ENCODE measurements at regions not wholly inside any gene's neighbourhood (a gene's known extent, or its start where the extent isn't known, plus 50 kb on each side); places are given as distances from the start of the nearest gene placed in this dataset.
A peak's percentile ranks its signal among the peaks of the same experiment; 100 is the strongest.

DNA sequence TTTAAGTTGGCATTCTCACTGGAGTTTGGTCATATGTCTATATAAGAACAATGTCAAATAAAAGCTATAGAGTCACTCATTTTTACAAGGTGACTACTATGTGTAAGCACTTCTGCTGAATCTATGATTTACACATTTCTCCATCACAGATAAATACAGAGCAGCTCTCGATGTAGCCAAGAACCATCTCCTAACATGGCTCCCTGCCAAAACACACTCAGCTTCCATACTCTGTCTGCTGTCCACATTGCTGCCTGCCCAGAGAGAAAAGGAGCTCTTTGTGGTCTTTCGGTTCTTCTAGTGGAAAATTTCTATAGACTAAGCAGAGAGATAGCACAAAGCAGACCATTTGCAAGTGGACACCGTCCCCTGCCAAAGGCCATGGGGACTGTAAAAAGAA, 190.9 kb upstream of the KLF12 start:
- no peak for DNase-seq

GRCh38 chr13:74324338-74324737, 190.1 kb upstream of the KLF12 start:
- no peak for DNase-seq

DNA sequence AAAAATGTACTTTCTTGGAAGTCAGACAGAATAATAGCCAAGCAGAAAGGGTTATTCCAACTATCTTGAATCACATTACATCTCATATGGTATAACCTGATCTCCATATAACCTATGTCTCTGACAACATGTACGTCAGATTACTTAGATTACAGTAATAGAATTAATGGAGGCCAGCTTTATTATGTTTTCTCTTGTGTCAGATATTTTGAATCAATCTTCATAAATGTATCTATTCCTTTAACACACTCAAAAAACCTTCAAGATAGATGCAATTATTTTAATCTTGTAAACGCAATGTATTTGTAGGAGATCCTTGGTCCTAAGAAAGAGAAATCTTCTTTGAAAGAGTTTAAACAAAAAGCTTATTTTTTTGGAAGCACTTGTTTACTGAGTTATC, 188.4 kb upstream of the KLF12 start:
- no peak for DNase-seq

DNA sequence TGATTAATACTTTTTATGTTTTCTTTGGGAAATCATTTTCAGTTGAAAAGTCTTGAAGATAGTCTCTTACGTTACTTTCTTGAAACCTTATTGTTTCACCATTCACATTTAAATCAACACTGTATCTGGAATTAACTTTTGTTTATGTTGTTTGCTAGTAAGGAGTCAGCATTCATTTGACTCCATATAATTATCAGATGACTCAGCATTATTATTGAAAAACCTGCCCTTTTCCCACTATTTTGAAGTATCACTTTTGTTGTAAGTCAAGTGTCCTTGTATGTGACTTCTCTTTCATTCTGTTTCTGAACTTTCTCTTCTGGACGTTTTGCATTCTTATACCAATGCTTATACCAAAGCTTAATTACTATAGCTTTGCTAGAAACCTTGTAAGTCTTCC, 186.1 kb upstream of the KLF12 start:
- no peak for DNase-seq

DNA sequence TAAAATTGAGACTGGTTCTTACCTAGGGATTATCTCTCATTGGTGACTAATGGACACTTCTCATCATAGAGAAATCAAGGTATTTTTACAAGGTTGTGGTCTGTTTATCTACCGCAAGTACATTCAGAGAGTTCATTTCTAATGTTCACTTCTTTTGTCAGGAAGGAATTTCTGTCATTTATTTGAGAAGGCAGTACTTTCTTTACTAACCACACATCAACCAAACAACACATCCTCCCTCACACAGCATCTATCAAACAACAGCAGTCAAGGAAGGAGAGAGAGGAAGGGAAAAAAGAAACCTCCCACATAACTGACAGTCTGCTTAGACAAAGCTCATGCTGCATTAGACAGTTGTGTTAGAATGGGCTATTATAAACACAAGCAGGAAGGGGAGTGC, 182.3 kb upstream of the KLF12 start:
- DNase-seq, result no peak

DNA sequence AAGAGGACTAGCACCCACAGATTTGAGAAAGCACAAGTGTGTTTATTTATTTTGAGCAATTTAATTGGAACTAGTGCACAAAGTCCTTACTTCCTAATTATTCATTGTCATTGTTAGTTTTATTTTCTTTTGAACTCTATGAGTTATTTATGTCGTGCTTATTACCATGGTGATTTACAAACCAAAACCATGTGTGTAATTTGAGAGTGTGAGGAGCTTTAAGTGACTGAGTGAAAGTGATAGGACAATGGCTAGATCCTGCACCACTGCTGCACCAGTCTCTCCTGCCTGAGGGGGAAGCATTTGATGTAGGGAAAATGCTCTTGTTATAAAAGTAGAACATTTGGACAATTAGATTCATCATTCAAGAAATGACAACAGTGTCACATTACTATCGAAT, 172.3 kb upstream of the KLF12 start:
- DNase-seq, result no peak

DNA sequence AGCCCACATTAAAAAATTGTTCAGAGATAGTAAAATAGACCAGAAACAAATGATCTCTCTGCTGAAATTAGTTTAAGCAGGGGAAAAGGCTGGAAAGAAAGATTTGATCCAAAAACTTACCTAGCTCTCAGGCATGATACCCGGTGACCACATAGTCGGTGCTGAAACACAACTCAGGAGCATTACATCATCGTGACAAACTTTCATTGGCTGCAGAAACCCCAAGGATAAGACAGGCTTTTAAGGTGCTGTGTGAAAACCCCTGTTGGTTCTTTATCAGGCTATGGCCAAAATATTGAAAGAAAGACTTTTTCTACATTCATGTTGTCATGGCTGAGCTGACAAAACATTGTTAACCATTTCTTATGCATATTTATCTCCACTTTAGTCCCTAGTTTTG, 171.7 kb upstream of the KLF12 start:
- DNase-seq, result no peak

GRCh38 chr13:74301258-74301935, 167.2 kb upstream of the KLF12 start:
- no peak for DNase-seq

DNA sequence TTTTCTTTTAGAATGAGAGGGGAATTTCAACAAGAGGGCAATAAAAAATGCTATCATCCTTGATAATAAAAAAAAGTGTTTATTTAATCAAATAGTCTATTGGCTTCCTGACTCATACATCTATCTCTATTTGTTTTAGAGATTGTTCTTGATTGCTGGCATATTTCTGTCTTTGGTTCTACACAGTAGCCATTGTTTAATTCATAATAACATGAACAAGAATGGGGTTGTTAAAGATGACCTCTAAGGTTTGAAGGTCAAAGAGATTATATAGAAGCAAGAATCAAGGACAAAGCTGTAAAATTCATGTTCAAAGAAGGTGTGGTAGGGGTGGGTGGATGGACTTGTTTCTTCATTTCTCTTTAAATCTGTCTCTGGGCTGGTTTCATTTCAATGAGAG, 166.0 kb upstream of the KLF12 start:
- DNase-seq, result no peak

- DNase-seq, result no peak
Measured at GRCh38 chr13:74299721-74300120, 165.5 kb upstream of the KLF12 start.

DNA sequence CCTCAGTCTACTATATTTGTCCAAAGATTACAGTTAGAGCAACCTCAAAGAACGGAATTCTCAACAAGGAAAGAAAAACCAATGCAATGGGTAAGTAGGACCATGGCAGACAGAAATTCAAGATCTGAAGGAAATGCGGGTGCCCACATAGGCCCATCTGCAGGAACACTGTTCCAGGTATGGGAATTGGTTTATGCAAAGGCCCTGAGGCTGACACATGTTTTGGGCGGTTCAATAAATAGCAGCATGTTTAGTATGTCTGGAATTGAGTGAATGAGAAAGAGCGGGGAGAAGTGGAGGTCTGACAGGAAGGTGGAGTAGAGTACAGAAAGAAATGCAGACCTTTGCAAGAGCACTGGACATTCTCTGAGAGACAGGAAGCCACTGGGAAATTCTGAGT, 164.7 kb upstream of the KLF12 start:
- no peak for DNase-seq

GRCh38 chr13:74289861-74290773, 155.9 kb upstream of the KLF12 start:
- DNase-seq, result no peak

DNA sequence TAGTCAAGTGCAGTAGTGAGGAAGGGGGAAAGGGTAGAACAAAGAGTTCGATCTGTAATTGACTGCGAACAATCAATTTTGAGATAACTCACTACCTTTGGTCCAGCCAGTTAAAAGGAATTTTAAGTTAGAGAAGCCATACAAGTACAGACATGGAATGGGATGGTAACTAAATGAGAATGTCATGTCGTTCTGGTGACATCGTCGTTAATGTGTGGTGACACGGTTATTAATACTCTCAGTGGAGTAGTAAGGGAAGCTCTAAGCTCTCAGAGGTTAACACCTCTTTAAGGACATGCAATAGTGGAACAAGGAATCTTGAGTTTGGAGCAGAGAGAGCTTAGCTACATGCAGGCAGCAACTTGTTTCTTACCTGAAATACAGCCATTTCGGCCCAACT, 154.9 kb upstream of the KLF12 start:
- DNase-seq, result no peak

- DNase-seq, result peak; percentile 40
Measured at GRCh38 chr13:74288361-74288911, 154.2 kb upstream of the KLF12 start.

GRCh38 chr13:74287724-74288169, 153.5 kb upstream of the KLF12 start:
- DNase-seq, result peak; percentile 76

DNA sequence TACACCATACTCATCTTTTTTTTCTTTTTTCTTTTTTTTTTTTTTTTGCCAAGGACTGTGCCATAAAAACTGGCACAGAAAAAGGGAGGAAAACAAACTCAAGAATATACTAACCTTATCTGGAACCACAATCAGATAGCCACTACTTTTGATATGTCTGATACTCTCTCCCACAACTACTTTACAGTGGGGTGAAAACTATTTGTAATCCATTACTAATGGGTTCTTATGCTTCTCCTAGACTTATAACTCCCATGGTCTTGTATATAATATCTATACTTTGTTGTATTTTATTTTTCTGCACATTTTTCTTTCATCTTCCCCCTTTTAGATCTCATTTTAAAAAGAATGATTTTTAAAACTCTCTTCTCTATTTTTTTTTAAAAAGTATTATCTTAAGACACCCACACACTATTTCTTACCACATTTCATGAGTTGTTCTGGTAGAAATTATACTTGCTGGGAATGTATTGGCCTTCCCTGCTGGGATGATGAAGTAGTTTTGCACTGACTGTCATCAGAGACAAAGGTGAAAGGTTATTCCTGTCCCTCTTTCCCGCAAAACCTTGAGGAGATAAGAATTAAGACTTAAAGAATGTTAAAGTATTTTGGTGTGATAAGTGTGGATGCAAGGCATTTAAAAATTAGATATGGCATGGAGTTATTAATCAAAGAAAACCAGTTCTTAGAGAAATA, 146.7 kb upstream of the KLF12 start:
- DNase-seq, result no peak

- no peak for DNase-seq
Measured at GRCh38 chr13:74280093-74280794, 146.0 kb upstream of the KLF12 start.

DNA sequence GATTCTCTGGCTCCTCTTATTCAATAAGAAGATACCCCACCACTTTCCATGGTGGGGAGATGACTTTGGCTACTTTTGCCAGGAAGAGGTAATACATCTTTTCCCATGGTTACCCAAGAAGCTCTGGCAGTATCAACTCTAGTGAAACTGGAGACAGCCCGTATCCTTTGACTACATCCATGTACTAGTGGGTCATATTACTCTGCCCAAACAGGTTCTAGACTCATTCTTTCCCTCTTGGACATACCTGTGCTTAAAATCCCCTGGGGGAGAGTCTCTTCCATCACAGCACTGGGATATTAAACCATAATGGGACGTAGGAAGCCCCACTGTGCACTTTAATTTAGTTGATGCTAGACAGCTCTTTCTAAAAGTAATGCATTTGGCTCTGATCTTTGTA, 144.7 kb upstream of the KLF12 start:
- DNase-seq, result no peak

- no peak for DNase-seq
Measured at GRCh38 chr13:74274916-74275315, 140.7 kb upstream of the KLF12 start.

- no peak for DNase-seq
Measured at GRCh38 chr13:74273581-74273980, 139.4 kb upstream of the KLF12 start.

DNA sequence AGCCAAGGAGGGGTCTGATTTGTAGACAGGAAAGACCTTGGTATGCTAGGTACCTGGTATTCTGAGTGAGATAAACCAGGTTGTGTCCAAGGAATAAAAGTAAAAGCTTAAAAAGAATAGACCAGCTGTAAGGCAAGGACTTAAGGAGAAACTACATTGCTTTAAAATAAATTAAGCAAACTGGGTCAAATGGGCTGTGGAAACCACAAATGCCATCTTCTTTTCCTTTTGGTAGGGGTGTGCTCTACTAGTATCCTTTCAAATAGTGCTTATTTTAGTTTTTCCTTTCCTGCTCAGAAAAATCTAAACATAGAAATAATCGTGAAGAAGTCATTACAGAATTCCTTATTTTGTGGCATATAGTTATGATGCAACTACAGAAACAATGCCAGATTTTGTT, 138.6 kb upstream of the KLF12 start:
- no peak for DNase-seq

GRCh38 chr13:74270018-74270417, 135.8 kb upstream of the KLF12 start:
- DNase-seq, result no peak

GRCh38 chr13:74266861-74267260, 132.7 kb upstream of the KLF12 start:
- no peak for DNase-seq

Data from activated T-cell treated with anti-CD3 and anti-CD28 coated beads, Interleukin-2, amount 50 U/mL, for 1 hour (primary cell).